Activated CD4-positive, alpha-beta T cell treated with anti-CD3 and anti-CD28 coated beads, Interleukin-2, amount 50 U/mL, for 24 hours (primary cell): ENCODE measurements at regions not wholly inside any gene's neighbourhood (a gene's known extent, or its start where the extent isn't known, plus 50 kb on each side); places are given as distances from the start of the nearest gene placed in this dataset.

Experiments
- DNase-seq, 2 donors: peaks; one replicate each; pipeline ENCODE4 v3.0.0-alpha.2; 2020; ENCODE audit warnings: low read depth in 1 of 2, low spot score in 1 of 2

DNA sequence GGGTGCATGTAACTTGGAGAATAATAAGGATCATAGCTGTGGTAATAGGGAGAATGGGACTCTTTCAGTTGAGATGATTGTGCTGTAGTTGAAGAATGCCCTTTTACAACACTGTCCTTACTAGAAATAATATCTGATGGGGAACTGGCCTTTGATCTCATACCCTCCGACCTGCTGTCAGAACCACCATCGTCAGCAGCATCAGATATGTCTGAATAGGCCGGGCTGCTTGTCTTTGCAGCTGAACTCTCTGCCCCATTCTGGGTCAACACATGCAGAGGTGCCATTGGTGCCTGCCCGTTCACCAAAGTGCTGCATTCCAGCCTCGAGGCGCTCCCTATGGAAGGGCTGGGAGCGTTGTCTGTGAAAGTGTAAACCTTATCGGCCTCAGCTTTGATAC, 99.1 kb downstream of the ZNF608 start:
- DNase-seq, result no peak

DNA sequence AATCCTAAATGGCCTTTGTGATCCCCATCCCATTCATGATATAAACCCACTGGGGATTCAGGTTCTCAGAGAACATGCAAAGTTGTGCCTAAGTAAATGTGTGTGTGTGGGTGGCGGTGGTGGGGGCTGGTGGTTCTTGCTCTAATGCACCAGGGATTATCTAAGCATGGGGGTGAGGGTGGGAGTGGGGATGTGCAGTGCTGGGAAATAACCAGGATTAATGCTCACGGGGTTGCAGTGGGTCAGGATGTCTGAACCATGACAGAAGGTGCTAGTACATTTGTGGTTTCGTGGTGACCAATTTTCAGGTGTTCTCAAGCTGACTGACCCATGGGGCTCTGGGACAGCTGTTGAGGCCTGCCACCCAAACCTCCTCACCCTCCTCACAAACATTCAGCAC, 101.0 kb downstream of the ZNF608 start:
- no peak for DNase-seq

DNA sequence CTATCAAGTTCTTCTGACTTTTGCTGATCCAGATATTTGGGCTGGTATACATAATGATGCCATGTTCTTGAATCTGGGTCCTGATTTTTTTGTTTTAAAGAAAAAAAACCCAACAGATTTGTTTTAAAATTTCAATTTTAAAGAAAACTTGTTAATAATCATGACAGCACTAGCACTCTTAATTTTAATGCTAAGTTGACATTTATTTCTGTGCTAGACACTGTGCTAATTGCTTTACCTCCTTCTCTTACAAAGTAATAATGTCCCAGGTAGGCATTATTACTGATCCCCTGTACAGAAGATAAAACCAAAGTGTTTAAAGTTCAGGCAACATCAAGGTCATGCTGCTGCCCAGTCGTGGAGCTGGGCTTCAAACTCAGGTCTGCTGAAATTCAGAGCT, 101.9 kb downstream of the ZNF608 start:
- DNase-seq, result no peak

GRCh38 chr5:124644138-124644537, 102.3 kb downstream of the ZNF608 start:
- no peak for DNase-seq

DNA sequence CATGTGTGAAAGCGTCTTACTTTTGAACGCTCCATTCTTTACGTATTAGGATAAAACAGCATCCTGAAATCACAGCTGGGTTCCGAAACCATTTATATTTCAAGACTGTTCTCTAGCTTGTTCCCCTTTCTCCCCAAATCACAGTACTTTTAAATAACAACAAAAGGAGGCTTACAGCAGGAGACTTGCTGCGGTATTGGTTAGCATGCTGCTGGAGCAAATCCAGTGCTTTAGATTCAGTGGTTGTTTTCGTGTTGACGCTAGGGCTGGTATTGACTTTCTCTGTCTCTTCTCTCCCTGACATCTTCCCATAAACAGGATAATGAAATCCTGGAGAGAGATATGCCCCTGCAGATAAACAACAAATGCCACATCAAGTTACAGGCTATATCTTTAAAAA, 103.1 kb downstream of the ZNF608 start:
- DNase-seq, result no peak

GRCh38 chr5:124642151-124642550, 104.3 kb downstream of the ZNF608 start:
- DNase-seq, result no peak

GRCh38 chr5:124641154-124641792, 105.2 kb downstream of the ZNF608 start:
- no peak for DNase-seq

- DNase-seq, result no peak
These were observed 107.3 kb downstream of the ZNF608 start for GRCh38 chr5:124639095-124639665.

GRCh38 chr5:124637011-124637410, 109.4 kb downstream of the ZNF608 start:
- DNase-seq, result no peak

- no peak for DNase-seq
These were observed 111.6 kb downstream of the ZNF608 start for GRCh38 chr5:124634741-124635323.

- DNase-seq, result no peak
These were observed 112.2 kb downstream of the ZNF608 start for GRCh38 chr5:124634228-124634739.

DNA sequence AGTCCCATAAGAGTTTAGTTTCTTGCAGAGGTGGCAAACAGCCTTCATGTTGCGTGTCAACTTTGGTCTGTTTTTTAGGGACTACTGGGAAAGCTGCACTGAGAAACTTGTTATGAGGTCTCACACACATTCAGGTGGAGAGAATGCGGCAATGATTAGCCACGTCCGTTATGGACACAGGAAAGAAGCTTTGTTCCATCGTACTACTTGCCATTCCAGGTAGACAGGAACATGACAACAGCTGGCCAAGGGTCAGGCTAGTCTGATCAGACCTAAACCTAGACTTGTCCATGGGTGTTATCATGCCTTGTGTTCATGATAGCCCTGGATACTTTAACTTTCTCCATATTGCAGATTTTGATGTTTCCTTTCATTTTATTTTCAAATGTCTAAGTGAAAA, 113.2 kb downstream of the ZNF608 start:
- no peak for DNase-seq

DNA sequence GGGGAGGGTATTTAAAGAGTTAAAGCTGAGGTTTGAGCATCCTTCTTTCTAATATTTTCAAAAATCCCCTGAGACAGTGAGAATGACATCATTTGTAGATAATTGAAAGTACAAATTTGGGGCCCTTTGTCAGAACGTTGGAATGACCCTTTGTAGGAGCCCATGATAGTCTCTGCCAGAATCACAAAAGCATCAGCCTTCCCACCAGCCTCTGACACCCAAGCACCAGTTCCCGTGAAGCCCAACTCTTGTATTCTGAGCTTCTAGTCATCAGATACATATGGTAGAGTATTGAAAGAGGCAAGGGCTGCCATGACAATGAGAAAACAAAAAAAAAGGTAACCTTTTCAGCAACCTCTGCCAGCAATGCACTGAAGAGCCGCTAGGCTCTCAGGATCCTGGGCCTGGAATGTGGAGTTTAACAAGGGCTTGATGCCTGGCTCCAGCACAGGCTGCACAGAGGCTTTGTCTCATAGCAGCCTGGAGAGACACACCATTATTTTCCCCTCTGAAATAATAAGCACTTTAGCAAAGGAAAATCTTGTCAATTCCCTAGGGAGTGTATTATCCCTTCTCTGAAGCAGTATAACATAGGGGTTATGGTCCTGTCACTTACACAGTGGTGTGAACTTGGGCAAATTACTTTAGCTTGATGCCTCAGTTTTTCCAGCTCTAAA, 114.4 kb downstream of the ZNF608 start:
- DNase-seq, result no peak

DNA sequence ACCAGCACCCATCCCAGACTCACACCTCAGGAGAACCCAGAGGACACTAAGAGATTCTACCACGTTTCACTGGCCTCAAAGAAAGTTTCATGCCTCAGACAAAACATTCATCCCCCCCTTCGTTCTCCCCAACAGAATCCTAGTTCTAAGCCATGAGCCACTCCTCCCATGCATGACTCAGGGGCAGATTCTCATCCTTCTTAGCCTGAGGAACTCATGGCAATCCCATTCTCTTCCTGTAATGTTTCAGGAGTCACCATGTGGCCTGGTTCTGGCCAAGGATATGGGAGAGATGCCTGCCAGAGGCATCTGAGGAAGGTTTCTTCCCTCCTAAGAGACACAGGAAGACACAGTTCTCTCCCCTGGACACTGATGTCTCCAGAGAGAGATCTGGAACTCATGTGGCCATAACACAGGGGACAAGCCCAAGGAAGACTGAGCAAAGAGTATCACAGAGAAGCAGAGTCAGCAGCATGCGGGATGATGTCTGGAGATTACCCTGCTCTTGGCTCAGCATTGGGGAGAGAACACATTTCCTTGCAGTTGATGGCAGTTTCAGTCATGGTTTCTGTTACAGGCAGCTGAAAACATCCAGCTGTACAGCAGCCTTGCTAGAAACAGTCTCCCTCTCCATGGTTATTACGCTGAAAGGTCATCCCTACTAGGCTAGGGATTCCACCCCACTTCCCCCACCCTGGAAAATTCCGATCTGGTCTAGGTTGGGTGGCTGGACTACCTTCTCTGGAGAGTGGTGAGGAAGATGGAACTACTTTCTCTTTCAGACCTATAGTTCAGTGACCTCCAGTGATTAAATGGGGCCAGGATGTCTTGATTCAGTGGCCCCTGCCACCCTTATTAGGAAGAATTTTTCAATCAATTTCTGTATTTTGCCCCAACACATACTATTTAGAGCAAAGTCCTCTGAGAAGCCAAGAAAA, 115.4 kb downstream of the ZNF608 start:
- no peak for DNase-seq

GRCh38 chr5:124628721-124629596, 117.5 kb downstream of the ZNF608 start:
- no peak for DNase-seq

DNA sequence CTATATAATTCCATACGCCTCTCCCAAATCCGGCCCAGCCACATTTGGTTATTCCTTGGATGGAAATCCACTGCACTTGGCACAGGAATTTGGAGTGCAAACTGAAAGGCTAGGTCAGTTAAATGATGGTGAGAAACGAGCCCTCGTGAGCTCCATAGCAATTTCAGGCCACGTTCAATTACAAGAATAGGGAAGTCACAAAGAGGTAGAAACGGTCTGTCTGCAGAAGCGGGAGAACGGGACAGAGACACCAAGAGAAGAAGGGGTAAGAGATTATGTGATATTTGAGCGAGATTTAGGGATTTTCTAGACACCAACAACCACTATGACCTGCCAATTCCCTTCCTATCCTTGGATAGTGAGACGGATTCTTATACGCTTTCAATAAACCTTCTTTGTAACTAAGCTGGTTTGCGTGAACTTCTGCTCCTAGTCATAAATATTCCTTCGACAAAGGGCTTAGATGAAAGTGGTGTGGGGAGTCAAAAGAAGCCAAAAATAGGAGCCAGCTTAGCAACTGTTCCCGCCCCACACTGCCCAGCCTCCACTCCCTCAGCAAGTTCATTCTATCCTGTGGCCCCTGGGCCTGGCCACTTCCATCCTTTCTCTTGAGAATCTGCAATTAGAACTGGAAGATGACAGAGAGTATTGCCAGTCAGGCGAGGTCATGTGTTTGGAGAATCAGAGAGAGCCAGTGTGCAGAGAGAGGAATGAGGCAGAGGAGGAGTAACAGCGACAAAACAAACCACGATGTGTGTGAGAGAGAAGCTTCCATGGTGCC, 118.4 kb downstream of the ZNF608 start:
- no peak for DNase-seq

GRCh38 chr5:124626053-124626452, 120.4 kb downstream of the ZNF608 start:
- no peak for DNase-seq

GRCh38 chr5:124623265-124623664, 123.2 kb downstream of the ZNF608 start:
- DNase-seq, result no peak

GRCh38 chr5:124622851-124623250, 123.6 kb downstream of the ZNF608 start:
- DNase-seq, result no peak
